ENCODE measurements at regions not wholly inside any gene's neighbourhood (a gene's known extent, or its start where the extent isn't known, plus 50 kb on each side); places are given as distances from the start of the nearest gene placed in this dataset.

- no peak for TF ChIP-seq ZNF274 (IDR thresholded peaks at IDR 0.05; ENCODE audit: low read depth, low read length)
- no peak for TF ChIP-seq YY1 (IDR thresholded peaks at IDR 0.05; ENCODE audit: insufficient read depth, insufficient read length)
Observed at GRCh38 chr11:29271616-29272015, 745.2 kb downstream of the KCNA4 start.

Measured in NT2/D1 (cell line).